HG03095 (cell line): ENCODE measurements at regions not wholly inside any gene's neighbourhood (a gene's known extent, or its start where the extent isn't known, plus 50 kb on each side); places are given as distances from the start of the nearest gene placed in this dataset.
"Not testable (repeated sequence)": the region's sequence is repeated elsewhere in the genome, so short reads cannot be mapped to it uniquely, and the experiment has no call there.

Source experiments
- ATAC-seq: cut with Tn5 transposase; IDR thresholded peaks from one replicate; pipeline ENCODE4 v1.9.1; 2021; ENCODE audit warnings: moderate library complexity; ENCODE audit not compliant: unreplicated experiment

GRCh38 chr3:193800138-193801043 lies 207.4 kb downstream of the OPA1 start:
- ATAC-seq = no peak

GRCh38 chr3:193801097-193801496 lies 208.1 kb downstream of the OPA1 start:
- no peak for ATAC-seq

GRCh38 chr3:193803288-193803687 lies 210.3 kb downstream of the OPA1 start:
- ATAC-seq = no peak

- ATAC-seq = no peak
Observed at GRCh38 chr3:193805448-193805847, 212.4 kb downstream of the OPA1 start.

- ATAC-seq = no peak
Observed at GRCh38 chr3:193808317-193808716, 215.3 kb downstream of the OPA1 start.

GRCh38 chr3:193809106-193809505 lies 216.1 kb downstream of the OPA1 start:
- ATAC-seq = no peak

GRCh38 chr3:193812078-193812725 lies 219.2 kb downstream of the OPA1 start:
- no peak for ATAC-seq

GRCh38 chr3:193812791-193813500 lies 219.9 kb downstream of the OPA1 start:
- ATAC-seq = no peak

- no peak for ATAC-seq
Observed at GRCh38 chr3:193813501-193813830, 220.5 kb downstream of the OPA1 start.

GRCh38 chr3:193814166-193814892 lies 221.3 kb downstream of the OPA1 start:
- ATAC-seq = no peak

GRCh38 chr3:193815246-193816027 lies 222.4 kb downstream of the OPA1 start:
- ATAC-seq = no peak

GRCh38 chr3:193816028-193816395 lies 223.0 kb downstream of the OPA1 start:
- ATAC-seq = no peak

- ATAC-seq = no peak
Observed at GRCh38 chr3:193816656-193817311, 223.8 kb downstream of the OPA1 start.

GRCh38 chr3:193819117-193820010 lies 226.4 kb downstream of the OPA1 start:
- no peak for ATAC-seq

GRCh38 chr3:193821151-193821668 lies 228.2 kb downstream of the OPA1 start:
- no peak for ATAC-seq

GRCh38 chr3:193822492-193823212 lies 229.6 kb downstream of the OPA1 start:
- ATAC-seq = no peak

- ATAC-seq = not testable (repeated sequence)
Observed at GRCh38 chr3:193823213-193823605, 230.2 kb downstream of the OPA1 start.

- ATAC-seq = no peak
Observed at GRCh38 chr3:193824365-193824764, 231.4 kb downstream of the OPA1 start.
